Stimulated activated effector memory CD8-positive, alpha-beta T cell treated with anti-CD3 and anti-CD28 coated beads, Interleukin-12 subunit alpha, Interleukin-12 subunit beta, amount 100 ng/mL, for 72 hours (primary cell): ENCODE measurements at regions not wholly inside any gene's neighbourhood (a gene's known extent, or its start where the extent isn't known, plus 50 kb on each side); places are given as distances from the start of the nearest gene placed in this dataset.
A peak's percentile ranks its signal among the peaks of the same experiment; 100 is the strongest.

Experiments
- ATAC-seq: fragments of 150-1000 bp; cut with Tn5 transposase; 2 replicates; pipeline ENCODE4 v1.10.0; 2021
- DNase-seq, 2 donors: peaks; one replicate each; pipeline ENCODE4 v3.0.0; 2021 to 2022; ENCODE audit warnings: low spot score in 2 of 2
- H3K27ac Mint-ChIP-seq: one replicate; pipeline ENCODE4 v1.8.0; 2022; ENCODE audit warnings: mild to moderate bottlenecking, mixed read lengths
- H3K36me3 Mint-ChIP-seq: one replicate; pipeline ENCODE4 v1.8.0; 2022; ENCODE audit warnings: mild to moderate bottlenecking, mixed read lengths
- H3K4me1 Mint-ChIP-seq: one replicate; pipeline ENCODE4 v1.8.0; 2022; ENCODE audit warnings: mixed read lengths
- H3K4me3 Mint-ChIP-seq: one replicate; pipeline ENCODE4 v1.8.0; 2022; ENCODE audit warnings: mild to moderate bottlenecking, mixed read lengths
- H3K9me3 Mint-ChIP-seq: one replicate; pipeline ENCODE4 v1.8.0; 2022; ENCODE audit warnings: mixed read lengths

GRCh38 chrX:38856670-38857265, 55.5 kb downstream of the MID1IP1 start:
- Mint-ChIP-seq H3K27ac (no peak overlapping the region), H3K36me3 (no peaks in the 10 kb centered on the region), H3K9me3 (no peaks in the 10 kb centered on the region), H3K4me1 (no peaks in the 10 kb centered on the region), H3K4me3 (no peak overlapping the region)
- ATAC-seq, result no peak
- no peak for DNase-seq

- no peaks in the 10 kb centered on the region for H3K36me3 Mint-ChIP-seq
- DNase-seq (no peak), ATAC-seq (no peak)
- H3K9me3 Mint-ChIP-seq, result no peaks in the 10 kb centered on the region
- no peaks in the 10 kb centered on the region for H3K4me1 Mint-ChIP-seq
- H3K4me3 Mint-ChIP-seq, result no peak overlapping the region
- H3K27ac Mint-ChIP-seq, result no peak overlapping the region
Observed at GRCh38 chrX:38857736-38858523, 56.7 kb downstream of the MID1IP1 start.

GRCh38 chrX:38859602-38860001, 58.3 kb downstream of the MID1IP1 start:
- Mint-ChIP-seq H3K27ac (no peak overlapping the region), H3K4me3 (no peak overlapping the region), H3K36me3 (no peaks in the 10 kb centered on the region), H3K4me1 (no peaks in the 10 kb centered on the region), H3K9me3 (no peaks in the 10 kb centered on the region)
- DNase-seq (no peak), ATAC-seq (peak; percentile 58)

- Mint-ChIP-seq H3K9me3 (no peaks in the 10 kb centered on the region), H3K4me3 (no peak overlapping the region), H3K4me1 (no peaks in the 10 kb centered on the region), H3K36me3 (no peaks in the 10 kb centered on the region), H3K27ac (no peak overlapping the region)
- peak; percentile 88 for ATAC-seq
- no peak for DNase-seq
Observed at GRCh38 chrX:38860106-38861013, 59.1 kb downstream of the MID1IP1 start.

GRCh38 chrX:38861489-38861888, 60.2 kb downstream of the MID1IP1 start:
- no peaks in the 10 kb centered on the region for H3K4me1 Mint-ChIP-seq
- DNase-seq (no peak), ATAC-seq (no peak)
- H3K9me3 Mint-ChIP-seq, result no peaks in the 10 kb centered on the region
- no peaks in the 10 kb centered on the region for H3K36me3 Mint-ChIP-seq
- H3K4me3 Mint-ChIP-seq, result no peak overlapping the region
- no peak overlapping the region for H3K27ac Mint-ChIP-seq

- Mint-ChIP-seq H3K36me3 (no peaks in the 10 kb centered on the region), H3K27ac (no peak overlapping the region), H3K4me1 (no peaks in the 10 kb centered on the region), H3K4me3 (no peak overlapping the region), H3K9me3 (no peaks in the 10 kb centered on the region)
- DNase-seq, result no peak
- no peak for ATAC-seq
Observed at GRCh38 chrX:38862100-38862499, 60.8 kb downstream of the MID1IP1 start.

GRCh38 chrX:38864165-38864564, 62.9 kb downstream of the MID1IP1 start:
- DNase-seq, result no peak
- Mint-ChIP-seq H3K4me1 (no peaks in the 10 kb centered on the region), H3K36me3 (no peaks in the 10 kb centered on the region), H3K9me3 (no peaks in the 10 kb centered on the region), H3K27ac (no peak overlapping the region), H3K4me3 (no peak overlapping the region)
- no peak for ATAC-seq

GRCh38 chrX:38868321-38868720, 67.1 kb downstream of the MID1IP1 start:
- Mint-ChIP-seq H3K4me3 (no peak overlapping the region), H3K36me3 (no peaks in the 10 kb centered on the region), H3K27ac (no peak overlapping the region), H3K4me1 (no peaks in the 10 kb centered on the region), H3K9me3 (no peaks in the 10 kb centered on the region)
- no peak for DNase-seq
- ATAC-seq, result no peak

- no peak for DNase-seq
- Mint-ChIP-seq H3K9me3 (no peaks in the 10 kb centered on the region), H3K4me3 (no peak overlapping the region), H3K36me3 (no peaks in the 10 kb centered on the region), H3K4me1 (no peaks in the 10 kb centered on the region), H3K27ac (no peak overlapping the region)
- no peak for ATAC-seq
Observed at GRCh38 chrX:38868941-38869401, 67.7 kb downstream of the MID1IP1 start.

- DNase-seq, result no peak
- no peaks in the 10 kb centered on the region for H3K36me3 Mint-ChIP-seq
- H3K4me3 Mint-ChIP-seq, result no peak overlapping the region
- ATAC-seq, result no peak
- no peaks in the 10 kb centered on the region for H3K9me3 Mint-ChIP-seq
- no peak overlapping the region for H3K27ac Mint-ChIP-seq
- no peaks in the 10 kb centered on the region for H3K4me1 Mint-ChIP-seq
Observed at GRCh38 chrX:38870361-38870895, 69.2 kb downstream of the MID1IP1 start.

GRCh38 chrX:38871129-38872029, 70.1 kb downstream of the MID1IP1 start:
- Mint-ChIP-seq H3K36me3 (no peaks in the 10 kb centered on the region), H3K4me3 (no peak overlapping the region), H3K27ac (no peak overlapping the region), H3K9me3 (no peaks in the 10 kb centered on the region), H3K4me1 (no peaks in the 10 kb centered on the region)
- ATAC-seq, result no peak
- DNase-seq, result no peak

- Mint-ChIP-seq H3K9me3 (no peaks in the 10 kb centered on the region), H3K27ac (no peak overlapping the region), H3K4me3 (no peak overlapping the region), H3K36me3 (no peaks in the 10 kb centered on the region), H3K4me1 (peaks cover 13% of the 10 kb centered on the region)
- DNase-seq (no peak), ATAC-seq (no peak)
Observed at GRCh38 chrX:38877366-38877765, 76.1 kb downstream of the MID1IP1 start.

GRCh38 chrX:38878641-38879340, 77.5 kb downstream of the MID1IP1 start:
- H3K4me3 Mint-ChIP-seq, result no peak overlapping the region
- H3K9me3 Mint-ChIP-seq, result no peaks in the 10 kb centered on the region
- no peak overlapping the region for H3K27ac Mint-ChIP-seq
- DNase-seq, result no peak
- no peak for ATAC-seq
- no peaks in the 10 kb centered on the region for H3K36me3 Mint-ChIP-seq
- peaks cover 13% of the 10 kb centered on the region for H3K4me1 Mint-ChIP-seq

GRCh38 chrX:38879631-38880220, 78.5 kb downstream of the MID1IP1 start:
- H3K36me3 Mint-ChIP-seq, result no peaks in the 10 kb centered on the region
- DNase-seq, result no peak

More at GRCh38 chrX:38879631-38880220, 78.5 kb downstream of the MID1IP1 start:
- H3K4me3 Mint-ChIP-seq, result no peak overlapping the region
- peaks cover 13% of the 10 kb centered on the region for H3K4me1 Mint-ChIP-seq
- no peaks in the 10 kb centered on the region for H3K9me3 Mint-ChIP-seq
- H3K27ac Mint-ChIP-seq, result no peak overlapping the region
- no peak for ATAC-seq
